Activated CD4-positive, alpha-beta T cell treated with anti-CD3 and anti-CD28 coated beads for 48 hours (primary cell): ENCODE measurements at regions not wholly inside any gene's neighbourhood (a gene's known extent, or its start where the extent isn't known, plus 50 kb on each side); places are given as distances from the start of the nearest gene placed in this dataset.
A peak's percentile ranks its signal among the peaks of the same experiment; 100 is the strongest.
"Not testable (repeated sequence)": the region's sequence is repeated elsewhere in the genome, so short reads cannot be mapped to it uniquely, and the experiment has no call there.

ENCODE experiments used
- DNase-seq: peaks from one replicate; pipeline ENCODE4 v3.0.0-alpha.2; 2020

DNA sequence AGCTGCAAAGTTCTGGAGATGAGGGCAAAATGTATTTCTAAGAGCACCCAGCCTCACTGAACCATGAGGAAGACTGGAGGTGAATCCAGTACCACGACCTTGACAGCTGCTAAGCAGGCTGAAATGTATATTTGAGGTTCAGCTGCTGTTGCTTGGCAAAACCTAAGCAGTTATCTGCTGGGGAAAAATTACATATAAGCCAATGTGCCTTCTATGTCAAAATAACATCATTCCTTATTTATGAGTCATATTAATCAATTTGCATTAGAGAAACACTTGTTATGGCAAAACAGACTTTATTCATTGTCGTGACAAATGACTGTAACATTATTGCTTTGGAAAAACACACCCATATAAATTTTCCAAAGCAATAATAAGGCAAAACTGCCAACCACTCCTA, 560.5 kb upstream of the NR5A2 start:
- DNase-seq: no peak

DNA sequence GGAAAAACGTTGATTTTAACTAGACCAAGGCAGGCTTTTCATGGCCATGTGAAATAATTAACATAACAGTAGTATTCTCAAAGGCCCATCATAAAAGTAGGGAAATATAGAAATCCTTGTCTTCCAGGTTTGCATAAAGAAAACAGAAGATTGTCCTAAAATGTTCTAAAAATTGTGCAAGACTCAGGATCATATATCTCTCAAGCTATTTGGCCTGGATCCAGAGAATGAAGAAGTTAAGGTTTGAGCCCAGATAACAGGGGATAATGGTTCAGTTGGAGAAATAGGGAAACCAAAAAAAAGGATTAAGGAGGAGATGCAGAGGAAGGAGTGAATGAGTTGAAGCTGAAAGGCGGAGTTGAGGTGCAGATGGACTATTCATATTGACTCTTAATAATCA, 555.5 kb upstream of the NR5A2 start:
- no peak for DNase-seq

DNA sequence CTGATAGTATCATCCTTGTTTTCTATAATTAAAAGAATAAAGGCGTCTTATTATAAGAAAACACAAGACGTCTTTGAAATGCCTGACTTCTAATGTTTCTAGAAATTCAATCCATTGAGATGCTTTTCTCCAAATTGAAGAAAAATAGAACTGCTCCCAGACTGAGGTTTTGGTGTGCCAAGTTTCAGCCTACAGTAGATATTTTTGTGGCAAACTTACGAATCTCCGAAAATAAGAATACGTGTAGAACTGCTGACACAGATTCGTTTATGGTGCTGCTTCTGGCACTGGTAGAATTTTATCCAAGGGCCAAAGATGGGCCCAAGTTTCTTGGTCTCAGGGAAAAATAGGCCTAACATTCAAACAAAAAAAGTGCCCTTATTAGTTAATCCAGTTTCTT, 554.5 kb upstream of the NR5A2 start:
- no peak for DNase-seq

DNA sequence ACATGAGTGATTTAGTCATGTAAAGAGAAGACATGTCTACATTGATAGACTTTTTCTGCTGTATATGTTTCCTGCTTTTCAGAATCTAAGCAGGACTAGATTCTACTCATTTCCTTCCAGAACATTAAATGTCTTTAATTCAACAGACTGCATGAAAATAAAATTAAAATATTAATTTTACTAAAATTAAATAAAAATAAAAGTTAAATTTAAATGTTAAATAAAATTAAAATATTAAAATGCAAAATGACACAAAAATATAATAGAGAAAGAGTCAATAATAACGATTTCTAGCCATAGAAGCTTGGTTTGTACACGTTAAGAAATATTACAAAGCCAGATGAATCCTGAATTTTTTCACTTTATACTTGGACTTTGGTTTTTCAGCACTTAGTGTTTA, 552.8 kb upstream of the NR5A2 start:
- no peak for DNase-seq

DNA sequence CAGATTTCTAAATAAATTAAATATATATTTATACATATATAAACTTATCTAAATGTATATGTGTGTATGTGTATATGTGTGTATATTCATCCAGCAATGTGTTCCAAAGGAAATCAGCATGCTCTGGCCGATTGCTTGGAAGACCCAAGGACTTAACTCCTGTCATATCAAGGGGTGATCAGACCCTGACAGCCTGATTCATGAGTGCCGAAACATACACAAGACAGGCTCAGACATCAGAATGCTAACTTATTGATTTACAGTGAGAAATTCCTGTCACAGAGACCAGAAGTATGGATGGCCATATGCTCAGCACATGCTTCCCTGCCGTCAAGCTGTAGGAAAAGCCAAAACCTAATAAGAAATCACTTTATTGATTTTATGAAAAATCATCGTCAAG, 545.1 kb upstream of the NR5A2 start:
- DNase-seq: no peak

DNA sequence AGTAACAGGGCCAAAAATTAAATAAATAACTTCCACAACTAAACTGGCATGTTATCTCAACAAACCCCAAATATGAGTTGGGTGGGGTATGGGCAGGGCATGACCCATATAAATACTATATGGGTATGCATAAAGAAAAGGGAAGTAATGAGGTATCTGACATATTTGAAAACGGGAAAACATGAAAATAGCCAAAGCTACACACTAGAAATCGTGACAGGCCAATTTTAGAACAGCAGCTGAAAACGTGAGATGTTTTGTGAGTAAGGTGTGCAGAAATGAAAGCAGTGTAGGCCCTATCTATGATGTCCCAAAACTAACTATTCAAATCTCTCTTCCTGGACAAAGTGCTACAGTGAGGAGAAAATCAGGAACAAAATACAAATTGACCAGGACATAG, 537.9 kb upstream of the NR5A2 start:
- no peak for DNase-seq

DNA sequence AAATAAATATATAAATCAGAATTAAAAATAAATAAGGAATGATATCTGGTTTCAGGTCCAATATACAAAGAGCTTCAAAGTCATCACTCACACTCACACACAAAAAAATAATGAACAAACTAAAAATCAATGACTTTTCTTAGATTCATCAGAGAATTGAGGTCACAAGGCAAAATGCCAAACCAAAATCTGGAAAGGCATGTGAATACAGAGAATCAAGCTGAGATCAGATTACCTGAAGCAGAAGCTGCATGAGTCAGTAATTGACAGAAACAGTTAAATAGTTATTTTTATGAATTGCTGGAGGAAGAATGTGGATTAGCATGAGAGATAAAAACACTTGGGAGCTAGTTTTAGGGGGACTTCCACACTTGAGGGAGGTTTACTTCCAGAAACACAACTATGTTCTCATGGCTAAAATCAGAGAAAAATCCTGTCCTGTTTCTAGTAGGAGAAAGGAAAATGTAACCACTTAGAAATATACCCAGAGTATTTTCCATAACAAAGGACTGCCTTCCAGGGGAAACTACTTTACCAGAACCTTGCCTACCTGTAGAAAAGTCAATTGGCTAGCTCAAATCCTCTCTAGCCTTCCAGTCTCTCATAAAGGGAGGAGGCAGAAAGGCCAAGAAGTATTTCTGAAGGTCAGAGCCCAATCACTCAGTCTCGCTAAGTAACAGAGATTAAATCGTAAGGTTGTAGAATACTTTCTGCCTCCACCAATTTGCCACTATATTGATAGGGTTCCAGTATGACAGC, 536.6 kb upstream of the NR5A2 start:
- no peak for DNase-seq

DNA sequence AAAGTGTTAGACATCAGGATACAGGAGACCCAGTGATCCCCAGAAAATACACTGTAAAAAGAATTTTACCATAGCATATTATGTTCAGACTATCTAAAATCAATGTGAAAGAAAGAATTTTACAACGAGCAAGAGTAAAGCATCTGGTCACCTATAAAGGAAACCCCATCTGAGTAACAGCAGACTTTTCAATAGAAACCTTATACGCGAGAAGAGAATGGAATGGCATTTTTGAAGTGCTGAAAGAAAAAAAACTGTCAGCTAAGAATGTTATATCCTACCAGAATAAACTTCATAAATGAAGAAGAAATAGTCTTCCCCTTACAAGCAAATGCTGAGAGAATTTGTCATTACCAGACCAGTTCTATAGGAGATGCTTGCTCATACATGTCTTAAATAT, 532.1 kb upstream of the NR5A2 start:
- DNase-seq: no peak

DNA sequence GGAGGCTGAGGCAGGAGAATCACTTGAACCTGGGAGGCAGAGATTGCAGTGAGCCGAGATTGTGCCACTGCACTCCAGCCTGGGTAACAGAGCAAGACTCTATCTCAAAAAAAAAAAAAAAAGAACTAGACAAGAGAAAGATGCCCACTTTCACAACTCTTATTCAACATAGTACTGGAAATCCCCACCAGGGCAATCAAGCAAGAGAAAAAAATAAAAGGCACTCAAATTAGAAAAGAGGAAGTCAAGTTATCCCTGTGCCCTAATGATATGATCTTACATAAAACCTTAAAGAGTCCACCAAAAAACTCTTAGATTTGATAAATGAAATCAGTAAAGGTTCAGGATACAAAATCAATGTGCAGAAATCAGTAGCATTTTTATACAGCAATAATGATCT, 528.7 kb upstream of the NR5A2 start:
- DNase-seq: not testable (repeated sequence)

DNA sequence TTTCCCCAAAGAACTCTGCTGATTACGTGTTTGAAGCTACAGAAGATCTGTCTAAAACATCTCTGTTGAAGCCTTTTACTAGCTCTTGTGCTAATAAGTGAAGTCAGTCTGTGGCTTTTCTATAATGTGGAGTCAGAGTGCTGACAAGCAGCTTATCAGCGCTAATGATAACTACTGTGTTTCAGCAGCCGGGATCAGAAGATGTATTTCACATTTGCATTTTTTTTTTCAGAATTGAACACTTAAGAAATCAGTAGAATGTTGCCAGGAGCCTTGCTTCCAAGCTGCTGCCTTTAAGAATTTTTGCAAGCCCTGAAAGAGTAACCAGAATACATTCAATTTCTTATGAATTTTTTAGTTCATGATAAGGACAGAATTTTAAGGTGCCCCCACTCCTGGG, 519.4 kb upstream of the NR5A2 start:
- no peak for DNase-seq

DNA sequence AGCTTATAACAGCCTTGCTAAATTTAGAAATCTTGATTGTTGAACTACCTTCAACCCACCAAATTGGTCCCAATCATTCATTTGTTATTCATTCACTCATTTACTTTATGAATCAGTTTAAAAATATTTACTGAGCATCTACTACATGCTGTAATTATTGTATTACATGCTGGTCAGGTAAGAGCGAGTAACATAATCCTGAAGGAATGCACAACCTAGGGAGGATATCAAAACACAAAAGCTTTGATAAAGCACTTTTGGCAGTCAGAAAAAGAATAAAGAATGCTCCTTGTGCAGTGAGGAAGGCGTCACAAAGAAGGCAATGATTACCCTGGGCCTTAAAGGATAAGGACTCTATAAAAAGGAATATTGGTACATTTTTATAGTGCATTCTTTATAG, 518.9 kb upstream of the NR5A2 start:
- DNase-seq: no peak

DNA sequence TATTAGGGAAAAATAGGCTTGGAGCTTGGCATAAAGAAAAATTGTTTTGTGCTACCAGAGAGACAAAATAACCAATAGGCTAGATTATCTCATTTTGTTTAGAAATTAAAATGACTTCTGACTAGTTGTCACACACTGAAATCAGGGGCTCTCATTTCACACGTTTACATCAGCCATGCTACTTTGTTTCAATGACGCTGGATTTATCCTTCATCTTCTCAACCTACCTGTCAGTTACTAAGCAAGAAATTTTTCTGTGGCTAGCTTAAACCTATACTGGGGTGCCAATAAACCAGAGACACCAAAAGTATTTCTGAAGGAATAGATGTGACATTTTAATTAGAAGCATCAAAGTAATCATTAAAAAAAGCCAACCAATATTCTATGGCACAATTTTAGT, 518.1 kb upstream of the NR5A2 start:
- DNase-seq: no peak

DNA sequence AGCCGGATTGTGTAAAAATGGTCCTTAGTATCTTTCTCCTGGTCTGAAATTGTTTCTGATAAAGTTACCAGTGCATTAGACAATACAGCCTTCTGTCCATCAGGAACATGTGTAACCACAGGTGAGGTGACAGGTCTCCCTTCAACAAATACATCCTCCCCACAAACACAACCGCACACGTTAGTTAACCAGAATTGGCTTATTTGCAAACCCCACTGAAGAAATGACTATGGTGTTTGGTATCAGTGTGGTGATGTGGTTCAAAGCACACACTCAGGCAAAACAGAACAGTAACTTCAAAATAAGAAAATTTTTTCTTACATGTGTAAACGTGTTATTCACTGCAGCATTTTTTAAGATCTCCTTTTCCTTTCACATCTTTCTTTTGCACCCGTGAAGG, 517.2 kb upstream of the NR5A2 start:
- no peak for DNase-seq

DNA sequence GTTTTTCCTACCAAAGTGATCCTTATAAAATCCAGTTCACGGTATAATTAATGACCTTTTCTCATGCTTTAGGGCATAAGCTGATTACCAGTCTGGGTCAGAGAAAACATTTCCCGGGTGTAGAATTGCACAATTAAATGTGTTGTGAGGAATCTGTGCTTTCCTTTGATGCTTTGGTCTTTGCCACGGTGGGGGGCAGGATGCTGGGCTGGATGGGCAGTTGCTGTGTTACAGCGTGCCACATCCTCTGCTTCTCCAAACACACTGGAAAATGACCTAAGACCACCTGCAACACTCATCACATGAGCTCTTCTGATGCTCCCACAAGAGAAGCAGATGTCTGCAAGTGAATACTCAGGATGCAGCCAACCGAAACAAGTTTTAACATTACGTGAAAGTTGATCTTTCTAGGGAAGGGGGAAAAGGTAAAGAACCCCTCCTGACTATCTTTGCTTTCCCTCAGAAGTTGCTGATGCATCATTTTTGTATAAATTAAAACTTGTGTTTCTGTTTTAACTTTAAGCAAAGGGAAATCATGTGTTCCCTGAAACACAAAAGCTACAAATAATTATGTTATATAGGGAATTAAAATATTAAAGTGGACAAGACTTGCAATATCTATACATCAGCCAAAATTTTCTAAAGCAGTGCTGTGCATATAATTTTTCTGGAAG, 515.3 kb upstream of the NR5A2 start:
- no peak for DNase-seq

DNA sequence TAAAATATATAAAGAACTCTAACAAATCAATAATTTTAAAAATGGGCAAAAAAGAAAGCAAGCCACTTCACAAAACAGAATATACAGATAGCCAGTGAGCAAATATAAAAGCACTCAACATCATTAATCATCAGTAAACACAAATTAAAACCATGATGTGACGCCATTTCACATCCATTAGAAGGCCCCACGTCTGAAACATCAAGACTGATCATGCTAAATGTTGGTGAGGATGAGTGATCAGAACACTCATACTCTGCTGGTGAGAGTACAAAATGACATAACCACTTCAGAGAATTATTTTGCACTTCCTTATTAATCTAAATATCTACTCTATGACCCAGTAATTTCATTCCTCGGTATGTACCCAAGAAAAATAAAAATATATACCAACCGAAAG, 512.2 kb upstream of the NR5A2 start:
- DNase-seq: no peak

DNA sequence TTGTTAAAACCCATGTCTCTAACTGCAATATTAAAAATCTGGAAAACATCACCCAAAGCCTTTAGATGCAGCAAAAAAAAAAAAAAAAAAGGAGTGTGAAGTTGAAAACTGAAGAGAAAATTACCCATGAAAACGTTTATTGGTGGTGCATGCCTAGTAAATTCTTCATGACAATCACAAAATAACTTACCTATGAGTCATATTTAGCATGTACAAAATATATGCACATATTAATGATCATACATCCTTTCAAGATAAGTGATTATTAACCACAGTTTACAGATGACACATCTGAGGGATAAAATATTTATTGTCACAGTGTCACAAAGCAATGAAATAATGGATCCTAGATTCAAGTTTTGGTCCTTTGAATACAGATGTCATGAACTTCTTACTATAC, 505.2 kb upstream of the NR5A2 start:
- DNase-seq: no peak

DNA sequence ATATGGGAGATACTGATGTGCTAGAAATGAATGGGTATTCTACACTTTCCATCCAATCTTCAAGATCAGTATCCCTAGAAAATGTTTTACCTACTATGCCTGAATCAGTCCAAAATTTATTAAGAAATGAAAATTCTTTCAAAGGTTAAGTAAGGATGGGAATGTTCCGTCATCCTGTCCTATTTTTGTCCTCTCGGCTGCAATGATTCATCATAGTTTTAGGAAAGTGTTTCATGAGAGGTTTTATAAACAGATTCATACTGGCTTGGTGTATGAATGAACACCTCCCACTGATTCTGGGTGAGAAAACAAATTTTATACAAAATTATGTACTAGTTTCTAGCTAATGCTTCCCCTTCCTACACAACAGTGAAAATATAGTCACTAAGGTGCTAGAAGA, 504.6 kb upstream of the NR5A2 start:
- DNase-seq: no peak

DNA sequence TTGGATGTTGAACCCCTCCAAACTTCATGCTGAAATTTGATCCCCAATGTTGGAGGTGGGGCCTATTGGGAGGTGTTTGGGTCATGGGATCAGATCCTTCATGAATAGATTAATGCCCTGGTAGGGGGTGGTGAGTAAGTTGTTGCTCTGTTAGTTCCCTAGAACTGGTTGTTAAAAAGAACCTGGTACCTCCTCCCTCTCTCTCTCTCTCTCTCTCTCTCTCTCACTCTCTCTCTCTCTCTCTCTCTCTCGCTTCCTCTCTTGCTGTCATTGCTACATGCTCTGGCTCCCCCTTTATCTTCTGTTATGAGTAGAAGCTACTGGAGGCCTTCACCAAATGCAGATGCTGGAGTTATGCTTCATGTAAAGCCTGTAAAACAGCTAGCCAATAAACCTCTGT, 498.2 kb upstream of the NR5A2 start:
- DNase-seq: no peak

DNA sequence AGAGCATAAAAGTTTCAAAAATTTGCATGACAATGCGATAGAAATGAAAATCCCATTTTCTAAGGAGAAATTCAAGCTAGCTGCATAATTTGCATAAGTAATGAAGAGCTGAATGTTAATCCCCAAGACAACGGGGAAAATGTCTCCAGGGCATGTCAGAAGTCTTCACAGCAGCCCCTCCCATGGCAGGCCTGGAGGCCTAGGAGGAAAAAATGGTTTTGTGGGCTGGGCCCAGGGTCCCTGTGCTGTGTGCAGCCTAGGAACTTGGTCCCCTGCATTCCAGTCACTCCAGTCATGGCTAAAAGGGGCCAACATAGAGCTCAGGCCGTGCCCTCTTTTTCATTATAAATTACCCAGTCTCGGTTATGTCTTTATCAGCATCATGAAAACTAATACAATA, 494.1 kb upstream of the NR5A2 start:
- not testable (repeated sequence) for DNase-seq

DNA sequence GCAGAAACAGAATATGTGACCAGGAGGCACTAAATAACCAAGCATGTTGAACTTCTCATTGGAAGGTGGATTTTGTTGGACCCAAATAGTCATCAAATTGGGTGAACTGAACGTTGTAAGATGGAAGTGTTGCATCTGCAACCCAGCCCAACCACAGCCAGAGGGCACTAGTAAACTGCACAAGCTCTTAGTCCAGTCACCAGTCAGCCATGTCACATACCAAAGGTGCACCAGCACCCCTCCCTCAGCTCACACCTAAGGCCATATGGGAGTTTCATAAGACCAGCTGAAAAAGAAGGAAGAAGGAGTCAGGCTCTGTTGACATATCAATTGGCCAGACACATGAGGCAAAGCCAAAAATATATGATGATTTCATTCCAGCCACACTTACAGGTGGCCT, 481.7 kb upstream of the NR5A2 start:
- no peak for DNase-seq

DNA sequence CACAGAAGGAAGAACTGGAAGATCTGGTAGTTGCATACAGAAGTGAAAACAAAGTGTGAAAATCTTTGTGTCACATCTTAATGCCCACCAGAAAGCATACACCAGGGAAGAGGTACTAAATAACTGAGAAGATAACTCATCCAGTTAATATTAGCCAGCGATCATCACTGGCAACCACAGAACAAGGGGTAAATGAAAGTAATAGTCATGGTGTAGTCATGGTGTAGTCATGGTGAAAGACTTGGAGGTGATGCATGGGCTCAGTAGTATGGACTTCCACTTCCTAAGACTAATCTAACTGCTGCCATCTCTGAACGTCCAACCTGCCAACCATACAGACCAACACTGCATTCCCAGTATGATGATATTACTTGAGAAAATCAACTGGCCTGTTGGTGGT, 481.2 kb upstream of the NR5A2 start:
- DNase-seq: no peak

DNA sequence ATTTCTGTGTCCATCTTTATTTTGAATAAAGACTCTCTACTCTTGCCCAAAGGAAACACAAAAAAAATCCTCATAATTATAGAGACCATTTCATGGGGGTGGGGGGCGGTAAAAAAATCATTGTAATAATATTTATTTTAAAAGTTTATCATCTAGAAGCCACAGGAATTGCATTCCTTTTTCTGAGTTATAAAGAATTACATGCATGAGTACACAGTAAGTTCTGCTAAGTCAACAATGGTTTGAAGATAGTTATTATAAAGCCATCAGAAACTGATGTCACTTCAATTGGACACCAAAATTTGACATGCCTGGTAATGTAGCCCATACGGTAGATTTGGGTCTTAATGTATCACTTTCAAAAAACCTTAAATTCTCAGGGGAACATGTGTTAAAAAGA, 478.1 kb upstream of the NR5A2 start:
- DNase-seq: no peak

DNA sequence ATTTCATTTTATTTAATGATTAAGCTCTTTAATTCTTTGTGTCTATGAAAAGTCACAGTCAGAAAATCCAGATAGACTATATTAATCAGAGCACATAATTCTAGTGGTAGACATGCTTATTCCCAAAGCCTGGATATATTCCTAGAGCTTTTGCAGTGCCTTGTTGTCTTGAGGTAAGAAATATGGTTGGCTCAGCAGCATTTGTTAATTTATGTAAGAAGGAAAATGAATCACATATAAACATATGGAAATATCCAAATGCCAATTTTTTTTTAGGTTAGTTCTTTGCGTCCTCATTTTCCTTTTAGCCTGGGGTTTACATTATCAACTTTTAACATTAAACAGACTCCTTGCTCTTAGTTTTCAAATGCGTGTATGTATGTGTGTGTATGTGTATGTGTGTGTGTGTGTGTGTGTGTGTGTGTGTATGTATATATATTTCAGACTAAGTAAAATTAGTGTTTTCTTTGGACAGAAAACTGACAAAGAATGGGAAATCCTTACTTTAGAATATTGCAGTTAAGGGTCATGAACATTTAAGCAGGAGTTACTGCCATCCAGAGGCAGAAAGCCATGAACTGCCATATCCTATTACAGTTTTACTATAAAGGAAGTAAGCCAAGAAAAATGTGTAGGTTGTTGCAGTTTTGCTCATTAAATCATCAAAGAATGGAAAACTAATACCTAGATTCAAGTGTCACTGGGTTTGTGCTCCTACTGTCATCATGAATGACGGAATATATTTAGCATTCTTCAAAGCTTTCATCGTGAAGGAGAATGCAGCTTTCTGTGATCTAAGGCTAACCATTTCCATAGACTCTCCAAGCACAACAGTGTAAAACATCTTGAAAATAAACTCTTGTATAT, 477.1 kb upstream of the NR5A2 start:
- no peak for DNase-seq

DNA sequence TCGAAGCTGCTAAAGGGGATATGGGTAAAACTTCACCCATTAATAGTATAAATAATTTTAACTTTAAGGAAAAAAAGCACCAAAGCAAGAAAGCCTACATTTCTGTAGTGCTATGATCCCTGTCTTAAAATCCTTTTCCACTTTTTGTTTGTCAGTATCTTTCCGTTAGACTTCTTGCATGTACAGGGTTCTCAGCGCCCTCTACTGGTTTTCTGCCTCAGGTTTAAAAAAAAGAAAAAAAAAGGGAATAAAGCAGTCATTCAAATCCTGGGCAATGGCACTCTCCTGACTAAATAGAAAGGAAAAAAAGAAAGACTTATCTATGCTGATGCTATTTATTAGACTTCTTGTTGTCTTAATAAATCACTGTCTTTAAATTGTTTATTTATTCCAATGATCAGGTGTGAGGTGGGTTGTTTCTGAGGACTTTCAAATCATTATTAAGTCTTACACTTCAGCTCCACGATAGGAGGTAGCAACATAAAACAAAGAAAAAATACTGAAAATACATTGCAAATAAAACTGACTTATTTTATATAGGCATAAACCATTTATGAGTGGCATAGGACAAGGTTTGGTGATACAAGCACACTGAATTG, 475.4 kb upstream of the NR5A2 start:
- DNase-seq: peak; percentile 48
